ENCODE measurements at regions not wholly inside any gene's neighbourhood (a gene's known extent, or its start where the extent isn't known, plus 50 kb on each side); places are given as distances from the start of the nearest gene placed in this dataset.

DNA sequence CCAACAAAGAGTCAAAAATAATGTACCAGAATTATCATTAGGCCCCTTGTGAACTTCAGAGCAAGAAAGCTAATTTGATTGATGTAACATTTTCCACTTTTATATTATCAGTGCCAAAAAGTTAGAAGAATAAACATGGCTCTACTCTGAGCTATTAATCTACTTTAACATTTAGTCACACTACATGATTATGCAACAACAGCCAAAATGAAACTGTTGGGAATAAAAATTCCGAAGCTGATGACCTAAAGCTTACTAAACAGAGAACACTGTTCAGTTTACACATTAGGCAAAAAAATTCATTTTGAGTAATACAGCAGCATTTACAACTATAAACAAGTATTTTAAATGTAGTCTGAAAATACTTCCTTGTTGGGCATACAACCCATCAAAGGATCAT, 1134.1 kb downstream of the EPHA3 start:
- no peak overlapping the region for H3K4me3 Mint-ChIP-seq (ENCODE audit: unreplicated experiment)
- H3K36me3 Mint-ChIP-seq (ENCODE audit: unreplicated experiment), result no peaks in the 10 kb centered on the region
- H3K27me3 Mint-ChIP-seq (ENCODE audit: unreplicated experiment), result no peaks in the 10 kb centered on the region
- no peak overlapping the region for H3K27ac Mint-ChIP-seq (ENCODE audit: unreplicated experiment)
- TF ChIP-seq, protein P1, sequence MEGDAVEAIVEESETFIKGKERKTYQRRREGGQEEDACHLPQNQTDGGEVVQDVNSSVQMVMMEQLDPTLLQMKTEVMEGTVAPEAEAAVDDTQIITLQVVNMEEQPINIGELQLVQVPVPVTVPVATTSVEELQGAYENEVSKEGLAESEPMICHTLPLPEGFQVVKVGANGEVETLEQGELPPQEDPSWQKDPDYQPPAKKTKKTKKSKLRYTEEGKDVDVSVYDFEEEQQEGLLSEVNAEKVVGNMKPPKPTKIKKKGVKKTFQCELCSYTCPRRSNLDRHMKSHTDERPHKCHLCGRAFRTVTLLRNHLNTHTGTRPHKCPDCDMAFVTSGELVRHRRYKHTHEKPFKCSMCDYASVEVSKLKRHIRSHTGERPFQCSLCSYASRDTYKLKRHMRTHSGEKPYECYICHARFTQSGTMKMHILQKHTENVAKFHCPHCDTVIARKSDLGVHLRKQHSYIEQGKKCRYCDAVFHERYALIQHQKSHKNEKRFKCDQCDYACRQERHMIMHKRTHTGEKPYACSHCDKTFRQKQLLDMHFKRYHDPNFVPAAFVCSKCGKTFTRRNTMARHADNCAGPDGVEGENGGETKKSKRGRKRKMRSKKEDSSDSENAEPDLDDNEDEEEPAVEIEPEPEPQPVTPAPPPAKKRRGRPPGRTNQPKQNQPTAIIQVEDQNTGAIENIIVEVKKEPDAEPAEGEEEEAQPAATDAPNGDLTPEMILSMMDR (IDR thresholded peaks at IDR 0.05), result no peak
- peaks cover 41% of the 10 kb centered on the region for H3K9me3 Mint-ChIP-seq (ENCODE audit: unreplicated experiment)
- no peak for DNase-seq (ENCODE audit: extremely low spot score, unreplicated experiment)
- H3K4me1 Mint-ChIP-seq (ENCODE audit: unreplicated experiment), result no peaks in the 10 kb centered on the region

DNA sequence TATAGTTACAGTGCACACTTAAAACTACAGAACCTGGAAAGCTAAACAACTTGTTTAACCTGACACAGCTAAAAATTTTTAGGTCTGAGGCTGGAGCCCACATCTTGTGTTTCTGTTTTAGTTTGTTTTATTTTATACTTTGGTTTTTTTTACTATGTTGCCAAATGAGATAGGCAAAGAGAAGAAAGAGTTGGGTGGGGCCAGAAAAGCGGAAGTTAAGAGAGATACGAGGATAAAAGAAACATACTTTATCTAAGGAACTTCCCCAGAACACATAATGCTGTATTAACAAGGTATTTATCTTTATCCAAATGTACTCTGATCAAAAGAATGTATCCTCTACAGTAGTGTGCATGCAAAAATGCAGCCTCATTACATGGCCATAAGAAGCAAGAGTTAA, 1145.7 kb downstream of the EPHA3 start:
- Mint-ChIP-seq H3K27ac (ENCODE audit: unreplicated experiment) (no peak overlapping the region), H3K4me3 (ENCODE audit: unreplicated experiment) (no peak overlapping the region), H3K27me3 (ENCODE audit: unreplicated experiment) (no peaks in the 10 kb centered on the region), H3K4me1 (ENCODE audit: unreplicated experiment) (peaks cover 4% of the 10 kb centered on the region), H3K36me3 (ENCODE audit: unreplicated experiment) (no peaks in the 10 kb centered on the region), H3K9me3 (ENCODE audit: unreplicated experiment) (peaks cover 16% of the 10 kb centered on the region)
- no peak for DNase-seq (ENCODE audit: extremely low spot score, unreplicated experiment)
- TF ChIP-seq, protein P1 (IDR thresholded peaks at IDR 0.05), result no peak

DNA sequence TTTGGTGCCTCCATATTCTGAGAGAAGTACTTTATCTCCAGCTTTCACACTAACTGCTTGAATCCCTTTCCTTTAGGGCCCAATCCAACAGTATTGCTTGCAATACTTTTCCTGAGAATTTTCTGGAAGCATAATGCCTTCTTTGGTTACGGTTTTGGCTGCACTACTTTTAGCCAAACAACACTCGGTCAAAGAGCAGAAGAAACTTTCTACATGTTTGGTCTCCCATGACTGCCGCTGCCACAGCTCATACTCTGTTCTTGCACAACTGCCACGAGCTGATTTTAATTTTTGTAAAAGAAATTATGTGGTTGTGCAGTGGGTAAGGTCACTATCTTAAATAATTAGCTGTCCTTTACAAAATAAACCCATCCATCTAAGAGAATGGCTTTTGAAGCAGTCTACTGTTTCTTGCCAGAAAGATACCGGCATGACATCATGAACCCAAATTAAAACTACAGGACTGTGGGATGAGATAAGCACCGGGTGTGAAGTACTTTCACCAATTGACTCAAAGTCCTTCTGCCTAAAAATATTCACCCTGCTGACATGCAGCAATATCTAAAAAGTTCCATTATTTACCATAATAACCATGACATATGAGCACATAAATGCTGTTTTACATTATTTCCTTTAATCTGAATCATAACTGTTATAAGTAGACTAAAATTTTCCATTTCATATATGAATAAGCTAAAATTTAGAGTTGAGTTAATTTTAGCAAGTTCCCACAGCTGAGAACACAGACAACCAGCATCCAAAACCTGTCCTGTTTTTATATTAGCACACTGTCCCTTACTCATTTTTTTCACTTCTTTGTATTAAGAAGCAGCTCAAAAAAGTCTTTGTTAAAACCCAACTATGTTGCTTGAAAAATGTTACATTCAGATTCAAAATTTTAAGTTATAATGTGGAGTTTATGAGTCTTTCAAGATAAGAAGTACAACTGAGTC, 1154.3 kb downstream of the EPHA3 start:
- TF ChIP-seq, protein P1 (IDR thresholded peaks at IDR 0.05), result no peak
- H3K9me3 Mint-ChIP-seq (ENCODE audit: unreplicated experiment), result peaks cover 52% of the 10 kb centered on the region
- no peak for DNase-seq (ENCODE audit: extremely low spot score, unreplicated experiment)
- H3K4me3 Mint-ChIP-seq (ENCODE audit: unreplicated experiment), result no peak overlapping the region
- no peak overlapping the region for H3K27ac Mint-ChIP-seq (ENCODE audit: unreplicated experiment)
- H3K36me3 Mint-ChIP-seq (ENCODE audit: unreplicated experiment), result no peaks in the 10 kb centered on the region
- H3K4me1 Mint-ChIP-seq (ENCODE audit: unreplicated experiment), result no peaks in the 10 kb centered on the region
- no peaks in the 10 kb centered on the region for H3K27me3 Mint-ChIP-seq (ENCODE audit: unreplicated experiment)
